ENCODE measurements at regions not wholly inside any gene's neighbourhood (a gene's known extent, or its start where the extent isn't known, plus 50 kb on each side); places are given as distances from the start of the nearest gene placed in this dataset.

- ChIA-PET CTCF (interaction anchor here (0.6 to 1.2 kb wide), 2 partner anchors 13 to 857 kb away, joined by 3 read pairs; no protein-coding TSS in a partner anchor), POLR2A (no interaction called here)
- no peak overlapping the region for H3K4me3 Mint-ChIP-seq (ENCODE audit: unreplicated experiment)
- BruUV-seq (replicated peaks) = no TSS peak
- H3K27me3 Mint-ChIP-seq (ENCODE audit: insufficient read depth, unreplicated experiment) = no peaks in the 10 kb centered on the region
- H3K4me1 Mint-ChIP-seq (ENCODE audit: insufficient read depth, unreplicated experiment) = no peaks in the 10 kb centered on the region
- intact Hi-C loops (cut with micrococcal nuclease) = no loop called here
- no peaks in the 10 kb centered on the region for H3K36me3 Mint-ChIP-seq (ENCODE audit: insufficient read depth, unreplicated experiment)
- H3K27ac Mint-ChIP-seq (ENCODE audit: low read depth, unreplicated experiment) = no peak overlapping the region
- H3K9me3 Mint-ChIP-seq (ENCODE audit: unreplicated experiment) = no peaks in the 10 kb centered on the region
- TF ChIP-seq, protein P1, sequence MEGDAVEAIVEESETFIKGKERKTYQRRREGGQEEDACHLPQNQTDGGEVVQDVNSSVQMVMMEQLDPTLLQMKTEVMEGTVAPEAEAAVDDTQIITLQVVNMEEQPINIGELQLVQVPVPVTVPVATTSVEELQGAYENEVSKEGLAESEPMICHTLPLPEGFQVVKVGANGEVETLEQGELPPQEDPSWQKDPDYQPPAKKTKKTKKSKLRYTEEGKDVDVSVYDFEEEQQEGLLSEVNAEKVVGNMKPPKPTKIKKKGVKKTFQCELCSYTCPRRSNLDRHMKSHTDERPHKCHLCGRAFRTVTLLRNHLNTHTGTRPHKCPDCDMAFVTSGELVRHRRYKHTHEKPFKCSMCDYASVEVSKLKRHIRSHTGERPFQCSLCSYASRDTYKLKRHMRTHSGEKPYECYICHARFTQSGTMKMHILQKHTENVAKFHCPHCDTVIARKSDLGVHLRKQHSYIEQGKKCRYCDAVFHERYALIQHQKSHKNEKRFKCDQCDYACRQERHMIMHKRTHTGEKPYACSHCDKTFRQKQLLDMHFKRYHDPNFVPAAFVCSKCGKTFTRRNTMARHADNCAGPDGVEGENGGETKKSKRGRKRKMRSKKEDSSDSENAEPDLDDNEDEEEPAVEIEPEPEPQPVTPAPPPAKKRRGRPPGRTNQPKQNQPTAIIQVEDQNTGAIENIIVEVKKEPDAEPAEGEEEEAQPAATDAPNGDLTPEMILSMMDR (IDR thresholded peaks at IDR 0.05; ENCODE audit: unreplicated experiment) = no peak
- no peak for DNase-seq (ENCODE audit: unreplicated experiment)
Observed at GRCh38 chr5:98518754-98519153, 254.7 kb upstream of the RGMB start.

- Mint-ChIP-seq H3K27ac (ENCODE audit: low read depth, unreplicated experiment) (no peak overlapping the region), H3K9me3 (ENCODE audit: unreplicated experiment) (no peaks in the 10 kb centered on the region)
Observed at GRCh38 chr5:98519571-98519970, 253.9 kb upstream of the RGMB start.

DNA sequence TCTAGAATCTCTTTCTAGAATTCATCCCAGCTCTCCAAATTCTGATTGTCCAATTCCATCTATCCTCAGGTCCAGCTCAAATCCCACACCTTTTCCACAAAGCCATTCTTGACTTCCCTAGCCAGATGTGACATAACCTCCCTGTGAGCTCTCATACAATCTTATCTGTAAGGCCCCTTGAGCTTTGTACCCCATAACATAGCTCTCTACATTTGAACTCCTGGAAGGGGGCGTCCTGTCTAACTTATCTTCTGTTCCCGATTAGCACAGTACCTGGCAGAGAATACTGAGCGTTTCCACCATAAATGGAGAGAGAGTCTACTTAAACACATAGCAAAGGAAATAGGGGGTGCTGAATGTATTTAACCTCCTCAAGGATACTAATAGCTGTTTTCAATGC lies 251.6 kb upstream of the RGMB start:
- TF ChIP-seq, protein P1 (IDR thresholded peaks at IDR 0.05; ENCODE audit: unreplicated experiment) = no peak
- Mint-ChIP-seq H3K27ac (ENCODE audit: low read depth, unreplicated experiment) (no peak overlapping the region), H3K4me1 (ENCODE audit: insufficient read depth, unreplicated experiment) (no peaks in the 10 kb centered on the region), H3K9me3 (ENCODE audit: unreplicated experiment) (no peaks in the 10 kb centered on the region), H3K4me3 (ENCODE audit: unreplicated experiment) (no peak overlapping the region), H3K36me3 (ENCODE audit: insufficient read depth, unreplicated experiment) (no peaks in the 10 kb centered on the region), H3K27me3 (ENCODE audit: insufficient read depth, unreplicated experiment) (no peaks in the 10 kb centered on the region)
- BruUV-seq (replicated peaks) = no TSS peak
- DNase-seq (ENCODE audit: unreplicated experiment) = no peak
- intact Hi-C loops (cut with micrococcal nuclease) = no loop called here
- ChIA-PET CTCF (interaction anchor here (0.7 to 1.1 kb wide), 2 partner anchors 247 to 274 kb away, joined by 3 to 4 read pairs; no protein-coding TSS in a partner anchor), POLR2A (interaction anchor here (1.3 kb wide), 1 partner anchor 17 kb away, joined by 3 read pairs; no protein-coding TSS in a partner anchor)

More at GRCh38 chr5:98519571-98519970, 253.9 kb upstream of the RGMB start:
- no TSS peak for BruUV-seq (replicated peaks)
- no peaks in the 10 kb centered on the region for H3K27me3 Mint-ChIP-seq (ENCODE audit: insufficient read depth, unreplicated experiment)
- intact Hi-C loops (cut with micrococcal nuclease) = no loop called here
- no peak for DNase-seq (ENCODE audit: unreplicated experiment)
- CTCF ChIA-PET = no interaction called here
- no peaks in the 10 kb centered on the region for H3K36me3 Mint-ChIP-seq (ENCODE audit: insufficient read depth, unreplicated experiment)
- POLR2A ChIA-PET = no interaction called here
- TF ChIP-seq, protein P1 (IDR thresholded peaks at IDR 0.05; ENCODE audit: unreplicated experiment) = no peak
- no peaks in the 10 kb centered on the region for H3K4me1 Mint-ChIP-seq (ENCODE audit: insufficient read depth, unreplicated experiment)
- no peak overlapping the region for H3K4me3 Mint-ChIP-seq (ENCODE audit: unreplicated experiment)

- Mint-ChIP-seq H3K27ac (ENCODE audit: low read depth, unreplicated experiment) (no peak overlapping the region), H3K36me3 (ENCODE audit: insufficient read depth, unreplicated experiment) (no peaks in the 10 kb centered on the region), H3K4me1 (ENCODE audit: insufficient read depth, unreplicated experiment) (no peaks in the 10 kb centered on the region), H3K9me3 (ENCODE audit: unreplicated experiment) (no peaks in the 10 kb centered on the region), H3K27me3 (ENCODE audit: insufficient read depth, unreplicated experiment) (no peaks in the 10 kb centered on the region), H3K4me3 (ENCODE audit: unreplicated experiment) (no peak overlapping the region)
- no peak for DNase-seq (ENCODE audit: unreplicated experiment)
- intact Hi-C loops (cut with micrococcal nuclease) = no loop called here
- BruUV-seq (replicated peaks) = no TSS peak
- POLR2A ChIA-PET = no interaction called here
- TF ChIP-seq, protein P1 (IDR thresholded peaks at IDR 0.05; ENCODE audit: unreplicated experiment) = no peak
- CTCF ChIA-PET = interaction anchor here (0.6 to 0.7 kb wide), 2 partner anchors 11 to 219 kb away, joined by 3 to 4 read pairs; no protein-coding TSS in a partner anchor
Observed at GRCh38 chr5:98524773-98525172, 248.7 kb upstream of the RGMB start.
